ENCODE measurements at regions not wholly inside any gene's neighbourhood (a gene's known extent, or its start where the extent isn't known, plus 50 kb on each side); places are given as distances from the start of the nearest gene placed in this dataset.
"Not testable (repeated sequence)": the region's sequence is repeated elsewhere in the genome, so short reads cannot be mapped to it uniquely, and the experiment has no call there.

DNA sequence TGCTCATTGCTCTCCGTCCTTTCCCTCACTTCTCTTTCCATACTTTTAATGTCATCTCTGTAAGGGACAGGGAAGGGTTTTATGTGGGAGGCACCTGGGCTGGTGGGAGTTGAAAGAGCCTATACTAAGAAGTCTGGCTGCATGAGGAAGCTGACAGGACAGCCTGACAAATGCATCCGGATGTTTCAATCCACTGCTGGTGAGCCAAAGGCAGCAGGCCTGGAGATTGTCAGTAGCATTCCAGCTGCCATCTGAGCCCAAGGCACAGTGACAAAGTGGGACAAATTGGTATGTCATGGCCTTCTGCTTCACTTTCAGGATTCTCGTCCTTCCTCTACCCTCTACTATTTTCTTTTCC lies 218.4 kb downstream of the STK31 start:
- intact Hi-C loops (cut with DNase I): no loop called here
- no peak for DNase-seq (ENCODE audit: low spot score)

DNA sequence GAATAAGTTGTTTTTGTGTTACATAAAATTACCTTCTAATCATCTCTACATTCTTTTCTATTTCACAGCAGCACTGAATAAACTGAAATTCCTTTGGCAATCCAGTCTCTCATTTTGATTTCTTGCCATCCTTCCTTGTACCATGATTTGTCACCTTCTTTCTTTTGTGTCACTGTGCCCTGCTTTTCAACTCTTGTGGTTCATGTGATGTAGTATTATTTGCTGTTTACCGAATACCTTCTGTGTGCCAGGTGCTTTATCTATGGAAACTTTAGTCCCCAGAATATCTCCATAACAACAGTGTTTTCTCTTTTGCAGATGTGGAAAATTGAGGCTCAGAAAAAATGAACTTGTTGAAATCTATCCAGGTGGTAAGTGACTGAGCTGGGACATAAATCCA lies 220.3 kb downstream of the STK31 start:
- no peak for DNase-seq (ENCODE audit: low spot score)
- intact Hi-C loops (cut with DNase I): no loop called here

DNA sequence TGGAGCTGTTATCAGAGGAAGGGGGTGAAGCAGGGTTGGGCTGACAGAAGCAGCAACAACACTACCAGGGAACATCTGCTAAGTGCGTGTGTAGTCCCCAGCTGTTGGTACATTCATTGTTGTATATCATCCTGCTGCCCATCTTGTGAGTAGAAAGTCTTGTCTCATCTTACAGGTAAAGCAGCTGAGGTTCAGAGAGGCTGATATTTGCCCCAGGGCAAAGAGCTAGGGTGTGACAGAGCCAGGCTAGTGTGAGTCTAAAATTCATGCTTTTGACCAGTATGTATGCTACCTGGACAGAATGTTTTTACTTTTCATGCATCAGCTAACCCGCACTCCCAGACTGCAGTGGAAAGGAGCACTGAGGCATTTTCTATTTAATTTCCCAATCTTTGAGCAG lies 221.6 kb downstream of the STK31 start:
- intact Hi-C loops (cut with DNase I): no loop called here

DNA sequence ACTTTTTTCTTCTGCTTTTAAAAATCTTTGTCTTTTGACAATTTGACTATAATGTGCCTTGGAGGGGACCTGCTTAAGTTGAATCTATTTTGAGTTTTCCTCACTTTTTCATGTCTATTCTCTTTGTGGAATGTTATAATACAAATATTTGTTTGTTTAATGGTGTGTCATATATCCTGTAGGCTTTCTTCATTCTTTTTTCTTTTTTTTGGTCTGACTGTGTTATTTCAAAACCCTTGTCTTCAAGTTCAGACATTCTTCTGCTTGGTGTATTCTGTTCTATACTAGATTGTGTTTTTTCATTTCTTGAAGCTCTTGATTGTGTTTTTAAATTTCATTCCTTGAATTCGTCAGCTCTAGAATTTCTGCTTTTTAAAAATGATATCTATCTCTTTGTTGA lies 228.2 kb downstream of the STK31 start:
- no peak for DNase-seq (ENCODE audit: low spot score)
- intact Hi-C loops (cut with DNase I): no loop called here

More for the DNA sequence above, 221.6 kb downstream of the STK31 start:
- no peak for DNase-seq (ENCODE audit: low spot score)

DNA sequence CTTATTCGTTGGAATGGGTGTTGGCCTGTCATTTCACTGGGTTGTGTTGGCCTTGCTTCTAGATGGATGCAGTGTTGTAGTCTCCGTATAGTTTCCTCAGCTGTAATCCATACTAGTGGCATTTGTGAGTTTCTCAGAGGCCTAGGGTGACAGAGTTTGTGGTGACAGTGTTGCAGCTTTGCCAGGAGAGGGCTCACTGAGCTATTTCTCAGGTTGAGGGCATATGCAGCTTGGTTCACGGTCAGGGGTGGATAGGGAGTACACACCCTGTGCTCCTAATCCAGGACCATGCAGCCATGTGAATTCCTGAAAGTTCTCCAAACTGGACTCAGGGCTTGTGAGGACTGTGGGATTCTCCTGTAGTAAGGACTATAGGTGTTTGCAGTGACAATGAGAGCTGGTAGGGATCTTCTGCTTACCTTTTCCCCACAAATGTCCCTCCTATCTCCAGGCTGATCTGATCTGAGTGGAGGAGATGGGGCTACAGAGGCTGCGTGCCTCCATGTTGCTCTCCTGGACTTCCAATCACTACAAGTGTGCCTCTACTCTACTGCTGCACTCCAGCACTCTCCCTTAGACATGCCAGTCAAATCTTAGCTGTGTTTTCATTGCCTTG lies 229.0 kb downstream of the STK31 start:
- intact Hi-C loops (cut with DNase I): no loop called here
- DNase-seq (ENCODE audit: low spot score): no peak

DNA sequence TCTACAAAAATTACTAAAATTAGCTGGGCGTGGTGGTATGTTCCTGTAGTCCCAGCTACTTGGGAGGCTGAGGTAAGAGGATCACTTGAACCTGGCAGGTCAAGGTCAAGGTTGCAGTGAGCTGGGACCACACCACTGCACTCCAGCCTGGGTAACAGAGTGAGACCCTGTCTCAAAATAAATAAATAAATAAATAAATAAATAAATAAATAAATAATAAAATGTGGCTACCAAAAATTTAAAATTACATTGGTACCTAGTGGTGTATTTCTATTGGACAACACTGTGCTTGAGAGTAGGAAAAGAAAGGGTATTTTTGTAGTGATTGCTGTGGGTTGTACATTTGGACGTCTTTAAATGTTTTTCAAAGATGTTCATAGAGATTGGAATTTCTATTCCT lies 229.7 kb downstream of the STK31 start:
- intact Hi-C loops (cut with DNase I); DNase-seq (ENCODE audit: low spot score): not testable (repeated sequence)

DNA sequence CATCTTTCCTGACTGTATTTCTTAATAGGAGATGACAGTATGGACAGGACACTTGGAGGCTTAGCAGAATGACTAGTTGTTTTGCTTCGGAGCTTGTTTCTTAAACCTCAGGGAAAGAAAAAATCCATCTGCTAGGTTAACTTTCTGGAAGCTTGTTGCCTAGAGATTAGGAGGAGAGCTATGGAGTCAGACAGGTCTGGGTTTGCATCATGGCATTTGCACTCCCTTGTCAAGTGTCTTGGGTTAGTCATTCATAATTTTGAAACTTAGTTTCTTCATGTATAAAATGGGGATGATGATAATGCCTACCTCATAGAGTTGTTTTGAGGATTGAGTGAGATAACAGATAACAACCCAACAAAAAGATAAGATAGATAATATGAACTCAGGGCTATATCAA lies 231.5 kb downstream of the STK31 start:
- intact Hi-C loops (cut with DNase I): no loop called here

DNA sequence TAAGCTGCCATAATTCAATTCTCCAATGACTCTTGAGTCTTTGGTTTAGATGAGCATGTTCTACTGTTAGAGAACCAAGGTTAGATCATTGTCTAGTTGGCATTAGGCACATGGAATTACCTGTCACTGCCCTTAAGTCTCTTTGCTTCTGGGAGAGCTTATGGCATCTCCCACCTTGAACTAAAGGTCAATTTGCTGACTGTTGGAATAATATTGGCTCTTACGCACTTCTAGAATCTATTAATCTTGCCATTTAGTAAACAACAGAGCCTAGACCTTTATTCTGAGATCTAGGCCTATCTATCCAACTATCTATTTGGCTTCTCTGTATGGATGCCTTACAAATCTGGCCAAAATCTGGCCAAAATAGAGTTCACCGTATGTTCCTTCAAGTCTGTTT lies 232.0 kb downstream of the STK31 start:
- intact Hi-C loops (cut with DNase I): no loop called here
- no peak for DNase-seq (ENCODE audit: low spot score)

More for the DNA sequence above, 231.5 kb downstream of the STK31 start:
- no peak for DNase-seq (ENCODE audit: low spot score)

DNA sequence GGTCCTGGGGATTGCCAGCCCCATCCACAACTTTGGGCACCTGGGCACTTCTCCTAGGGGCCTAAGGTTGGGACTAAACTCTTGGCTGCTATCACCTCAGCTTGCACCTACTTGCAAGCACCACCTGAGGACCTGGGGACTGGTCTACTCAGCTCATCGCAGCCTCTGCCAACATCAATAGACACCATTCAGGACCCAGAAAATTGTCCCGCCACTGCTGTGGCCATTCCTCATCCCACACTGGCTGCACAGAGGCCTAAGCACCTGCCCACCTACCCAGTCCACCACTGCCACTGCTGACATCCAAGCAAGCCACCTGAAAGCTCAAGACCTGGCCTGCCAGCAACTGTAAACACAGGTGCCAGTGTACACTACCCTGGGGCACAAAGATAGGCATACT lies 234.1 kb downstream of the STK31 start:
- DNase-seq (ENCODE audit: low spot score): no peak

DNA sequence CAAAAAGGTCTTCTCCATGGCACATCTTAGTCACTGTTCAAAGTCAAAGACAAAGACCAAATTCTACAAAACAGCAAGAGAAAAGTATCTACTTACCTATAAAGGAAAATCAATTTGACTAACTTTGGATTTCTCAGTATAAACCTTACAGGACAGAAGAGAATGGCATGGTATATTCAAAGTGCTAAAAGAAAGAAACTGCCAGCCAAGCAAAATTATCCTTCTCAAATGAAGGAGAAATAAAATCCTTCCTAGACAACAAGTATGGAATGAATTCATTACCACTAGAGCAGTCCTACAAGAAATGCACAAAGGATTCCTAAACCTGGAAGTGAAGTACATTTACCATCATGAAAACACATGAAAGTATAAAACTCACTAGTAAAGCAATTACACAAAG lies 235.5 kb downstream of the STK31 start:
- intact Hi-C loops (cut with DNase I): no loop called here

More for the DNA sequence above, 234.1 kb downstream of the STK31 start:
- intact Hi-C loops (cut with DNase I): no loop called here

DNA sequence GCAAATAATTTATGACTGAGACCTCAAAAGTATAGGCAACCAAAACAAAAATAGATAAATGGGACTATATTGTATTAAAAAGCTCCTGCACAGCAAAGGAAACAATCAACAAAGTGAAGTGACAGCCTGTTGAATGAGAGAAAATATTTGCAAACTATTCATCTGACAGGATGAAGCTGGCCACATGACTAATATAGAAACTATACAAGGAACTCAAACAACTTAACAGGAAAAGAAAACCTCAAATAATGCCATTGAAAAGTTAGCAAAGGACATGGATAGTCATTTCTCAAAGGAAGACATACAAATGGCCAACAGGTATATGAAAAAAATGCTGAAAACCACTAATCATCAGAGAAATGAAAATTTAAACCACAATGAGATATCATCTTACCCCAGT lies 245.1 kb downstream of the STK31 start:
- intact Hi-C loops (cut with DNase I): no loop called here

More for the DNA sequence above, 235.5 kb downstream of the STK31 start:
- DNase-seq (ENCODE audit: low spot score): no peak

DNA sequence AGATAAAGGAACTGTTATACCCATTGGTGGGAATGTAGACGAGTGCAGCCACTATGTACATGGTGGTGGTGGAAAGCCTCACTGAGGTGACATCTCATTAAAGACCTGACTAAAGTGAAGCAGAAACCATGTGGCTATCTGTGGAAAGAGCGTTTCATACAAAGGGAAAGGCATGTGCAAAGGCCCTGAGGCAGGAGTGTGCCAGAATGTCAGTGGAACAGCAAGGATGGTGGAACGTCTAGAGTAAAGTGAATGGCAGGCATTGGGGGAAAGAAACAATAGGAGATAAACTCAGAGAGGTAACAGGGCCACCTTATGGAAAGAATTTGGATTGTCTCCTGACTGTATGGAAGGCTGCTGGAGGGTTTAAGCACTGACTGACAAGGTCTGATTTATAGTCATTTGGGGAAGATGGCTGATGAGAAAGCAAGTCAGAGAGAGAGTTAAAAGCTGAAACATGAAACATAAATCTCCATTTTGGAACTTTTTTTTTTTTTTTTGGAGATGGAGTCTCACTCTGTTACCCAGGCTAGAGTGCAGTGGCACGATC lies 245.7 kb downstream of the STK31 start:
- intact Hi-C loops (cut with DNase I): no loop called here
- DNase-seq (ENCODE audit: low spot score): no peak

More for the DNA sequence above, 245.1 kb downstream of the STK31 start:
- DNase-seq (ENCODE audit: low spot score): no peak

DNA sequence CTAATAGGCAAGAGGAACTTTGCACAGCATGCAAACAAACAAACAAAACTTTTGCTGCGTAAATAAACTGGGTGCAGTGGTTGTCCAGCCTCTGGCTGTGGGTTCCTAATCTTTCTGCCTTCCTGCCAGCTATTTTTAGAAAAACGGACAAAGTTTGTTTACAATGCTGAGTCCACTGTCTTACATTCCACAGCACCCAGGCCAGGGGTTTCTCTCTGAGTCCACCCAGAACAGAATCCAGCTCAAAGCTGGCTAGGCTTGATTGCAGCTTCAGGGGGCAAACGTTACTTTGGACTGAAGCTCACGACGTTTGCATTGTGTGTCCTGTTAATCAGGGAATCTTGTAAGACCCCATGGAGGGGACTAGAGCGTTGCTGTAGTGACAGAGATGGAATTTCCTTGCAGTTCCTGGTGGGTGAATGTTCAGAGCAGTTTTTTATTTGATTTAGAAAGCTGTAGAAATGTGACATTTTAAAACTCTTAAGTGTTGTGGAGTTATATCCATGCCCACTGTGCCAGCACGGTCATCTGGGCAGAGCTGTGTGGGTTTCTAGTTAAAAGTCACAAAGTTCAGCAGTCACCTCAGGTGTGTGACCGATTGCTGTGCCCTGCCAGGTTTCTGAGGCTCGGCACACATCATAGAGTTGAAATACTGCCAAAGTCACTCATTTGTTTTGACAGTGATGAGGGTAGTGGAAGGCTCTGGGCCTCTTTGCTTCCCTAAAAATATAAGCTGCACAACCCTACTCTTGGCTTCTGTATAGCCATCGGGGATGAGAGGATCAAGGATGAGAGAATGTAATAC lies 247.0 kb downstream of the STK31 start:
- intact Hi-C loops (cut with DNase I): no loop called here
- no peak for DNase-seq (ENCODE audit: low spot score)

DNA sequence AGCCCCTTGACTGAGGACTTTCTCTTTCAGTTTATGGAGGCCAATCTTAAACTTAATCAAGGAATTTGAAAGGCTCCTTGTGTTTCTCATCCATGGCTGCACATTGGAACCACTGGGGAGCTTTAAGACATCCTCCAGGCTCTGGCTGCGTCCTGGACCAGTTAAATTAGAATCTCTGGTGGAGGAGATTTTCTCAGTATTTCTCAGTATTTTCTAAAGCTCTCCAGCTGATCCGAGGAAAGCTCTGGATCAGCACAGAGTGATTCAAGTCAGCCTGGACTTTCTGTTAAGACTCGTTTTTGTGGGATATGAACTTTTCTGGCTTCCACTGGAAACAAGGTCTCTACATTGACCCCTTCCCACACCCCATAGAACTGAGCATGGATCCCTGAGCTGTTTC lies 249.8 kb downstream of the STK31 start:
- no peak for DNase-seq (ENCODE audit: low spot score)
- intact Hi-C loops (cut with DNase I): no loop called here

DNA sequence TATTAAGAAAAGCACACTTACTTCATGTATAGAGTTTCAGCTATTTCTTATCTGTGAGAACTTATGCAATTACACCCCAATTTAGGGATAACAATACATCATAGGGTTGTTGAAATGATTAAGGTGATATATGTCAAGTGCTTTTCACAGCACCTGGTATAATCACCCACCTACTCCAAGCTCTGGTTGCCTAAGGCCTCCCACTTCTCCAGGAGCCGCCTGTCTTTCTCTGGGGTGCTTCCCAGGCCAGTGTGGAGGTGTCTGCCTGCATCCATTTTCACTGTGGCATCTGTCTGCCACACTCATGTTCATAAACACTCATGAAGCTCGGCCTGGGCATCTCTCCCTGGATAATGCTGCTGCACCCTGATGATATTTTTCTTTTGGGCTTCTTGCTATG lies 250.3 kb downstream of the STK31 start:
- DNase-seq (ENCODE audit: low spot score): no peak
- intact Hi-C loops (cut with DNase I): no loop called here

DNA sequence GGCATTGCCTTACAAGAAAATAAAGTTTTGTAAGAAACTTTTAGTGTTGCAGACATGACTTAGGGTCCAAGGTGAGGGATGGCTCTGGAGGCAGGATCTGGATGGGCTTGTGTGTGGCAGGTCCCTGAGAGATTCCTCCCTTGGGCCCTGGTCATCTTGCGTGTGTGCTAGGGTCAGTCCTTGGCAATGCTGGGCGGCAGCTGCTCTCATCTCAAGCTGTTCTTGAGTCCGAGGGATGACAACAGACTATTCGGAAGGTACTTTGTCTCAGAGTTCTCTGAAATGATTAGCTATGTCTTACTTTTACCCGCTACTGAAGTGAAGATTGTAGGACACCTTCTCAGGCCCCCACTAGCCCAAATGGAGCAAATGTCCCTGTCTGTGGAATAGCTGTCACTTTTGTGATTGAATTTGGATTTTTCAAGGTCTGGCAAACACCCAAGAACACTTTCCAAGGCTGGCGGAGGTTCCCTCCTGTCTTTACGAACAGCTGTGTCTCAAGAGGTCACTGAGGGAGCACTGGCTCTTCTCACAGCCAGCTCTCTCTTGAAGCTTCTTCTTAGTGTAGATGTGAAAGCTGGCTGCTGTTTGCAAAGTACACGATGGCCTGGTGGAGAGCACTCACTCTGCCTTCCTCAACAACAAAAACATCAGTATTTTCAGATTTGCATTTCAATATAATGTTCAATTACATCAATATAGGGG lies 253.6 kb downstream of the STK31 start:
- intact Hi-C loops (cut with DNase I): no loop called here
- no peak for DNase-seq (ENCODE audit: low spot score)

DNA sequence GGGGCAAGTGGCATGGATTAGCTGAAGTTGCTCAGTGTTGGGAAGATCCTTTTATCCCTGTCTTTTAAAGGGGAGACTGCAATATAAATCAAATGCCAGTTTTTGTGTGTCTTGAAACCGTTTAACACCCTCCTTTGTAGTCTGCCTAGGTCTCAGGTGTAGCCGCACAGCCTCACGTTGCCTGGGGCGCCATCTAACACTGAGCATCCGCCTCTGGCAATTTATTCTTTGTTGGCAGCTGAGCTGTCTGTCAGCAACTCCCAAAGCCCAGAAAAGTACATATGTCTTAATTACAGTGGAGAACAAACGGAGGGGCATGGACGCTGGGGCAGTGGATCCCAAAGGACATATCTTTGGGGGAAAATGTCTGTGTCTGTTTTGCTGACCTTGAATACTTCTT lies 254.7 kb downstream of the STK31 start:
- no peak for DNase-seq (ENCODE audit: low spot score)
- intact Hi-C loops (cut with DNase I): no loop called here

DNA sequence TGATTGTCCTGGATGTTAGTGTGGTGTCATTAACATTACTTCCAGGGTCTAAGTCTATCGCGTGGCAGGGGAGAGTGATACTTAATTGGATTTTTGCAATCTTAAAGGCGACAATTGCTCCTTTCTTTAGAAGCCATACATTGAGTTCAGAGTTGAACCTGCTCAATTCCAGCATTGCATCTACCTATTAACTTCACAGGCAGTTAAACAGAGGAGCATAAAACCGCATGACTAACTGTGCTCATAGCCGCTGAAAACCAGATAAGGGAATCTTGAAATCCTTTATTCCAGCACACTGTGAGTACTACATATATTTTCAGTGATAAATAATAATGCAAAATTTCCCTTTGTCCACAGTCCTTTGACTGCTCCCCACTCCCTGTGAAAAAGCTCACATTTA lies 255.3 kb downstream of the STK31 start:
- intact Hi-C loops (cut with DNase I): no loop called here
- DNase-seq (ENCODE audit: low spot score): no peak

DNA sequence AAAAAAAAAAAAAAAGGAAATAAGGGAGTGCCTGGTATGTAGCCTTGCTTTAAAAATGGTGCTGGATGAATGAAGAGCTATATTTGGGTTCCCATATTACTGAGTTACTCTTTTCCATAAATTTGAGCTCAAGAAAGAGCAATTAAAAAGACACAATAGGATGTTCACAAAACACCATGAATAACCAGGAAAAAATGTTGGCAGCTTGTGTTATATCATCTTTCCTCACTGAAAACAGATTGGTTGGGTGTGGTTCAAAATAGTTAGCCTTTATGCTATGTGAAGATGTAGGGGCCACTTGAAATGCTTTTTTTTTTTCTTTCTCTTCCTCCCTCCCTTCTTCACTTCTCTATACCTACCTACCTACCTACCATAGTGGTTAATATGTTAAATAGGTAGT lies 256.9 kb downstream of the STK31 start:
- DNase-seq (ENCODE audit: low spot score): no peak
- intact Hi-C loops (cut with DNase I): loop anchor here in 1 of 2 donors (1.0 kb wide), 1 partner anchor 68 kb away; no protein-coding TSS in a partner anchor

DNA sequence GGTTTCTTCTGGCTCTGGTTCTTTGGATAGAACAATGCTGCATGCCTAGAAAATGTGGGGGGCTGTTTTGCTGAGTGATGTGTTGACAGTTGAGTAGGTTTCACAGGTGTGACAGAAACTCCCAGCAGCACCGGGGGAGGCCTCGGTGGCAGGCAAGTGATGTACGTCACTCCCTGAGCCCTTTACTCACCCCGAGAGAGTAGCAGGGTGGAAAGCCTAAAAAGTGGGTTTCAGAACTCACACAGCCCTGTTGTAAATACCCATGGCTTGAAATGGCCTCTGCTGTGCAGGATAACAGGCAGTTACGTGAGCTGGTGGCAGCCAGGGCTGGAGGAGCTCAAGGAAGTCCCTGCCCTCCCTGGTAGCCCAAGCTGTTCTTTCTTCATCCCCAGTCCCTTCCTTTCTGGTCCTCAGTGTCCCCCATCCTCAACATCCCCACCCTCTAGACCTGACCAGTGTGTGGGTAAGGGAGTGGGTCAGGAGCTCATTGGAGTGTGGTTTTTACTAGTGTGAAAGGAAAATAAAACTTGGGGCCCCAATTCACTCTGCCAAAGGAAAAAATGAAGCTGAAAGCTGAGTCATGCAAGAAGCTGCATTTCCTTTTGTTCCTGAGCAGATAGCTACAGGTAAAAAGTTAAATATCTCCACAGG lies 258.1 kb downstream of the STK31 start:
- no peak for DNase-seq (ENCODE audit: low spot score)
- intact Hi-C loops (cut with DNase I): loop anchor here in 1 of 2 donors (1.0 kb wide), 1 partner anchor 67 kb away; no protein-coding TSS in a partner anchor

Measured in posterior vena cava (tissue), 2 donors.